ENCODE measurements at regions not wholly inside any gene's neighbourhood (a gene's known extent, or its start where the extent isn't known, plus 50 kb on each side); places are given as distances from the start of the nearest gene placed in this dataset.

GRCh38 chr5:128591598-128592455 lies 53.8 kb upstream of the FBN2 start:
- DNase-seq (ENCODE audit: low spot score): no peak
- intact Hi-C loops (cut with DNase I): no loop called here

GRCh38 chr5:128596071-128596470 lies 58.0 kb upstream of the FBN2 start:
- DNase-seq (ENCODE audit: low spot score): no peak
- intact Hi-C loops (cut with DNase I): no loop called here

DNA sequence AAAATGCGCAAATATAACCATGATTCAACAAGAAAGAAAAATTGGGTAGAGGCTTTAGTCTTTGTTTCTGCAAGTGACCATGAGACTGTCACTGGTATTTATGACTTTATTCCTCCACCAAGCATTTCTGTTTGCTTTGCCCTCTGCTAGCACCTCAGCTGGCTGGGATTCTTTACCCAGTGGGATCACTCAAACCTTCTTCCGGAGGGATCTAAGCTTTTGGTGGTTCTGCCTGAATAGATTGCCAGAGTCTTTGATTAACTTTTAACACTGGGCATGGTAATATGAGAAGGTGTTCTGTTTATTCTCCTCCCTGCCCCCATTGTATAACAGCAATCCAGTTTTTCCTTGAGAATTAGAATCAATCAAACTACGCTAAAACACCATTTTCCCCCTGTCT lies 59.1 kb upstream of the FBN2 start:
- DNase-seq (ENCODE audit: low spot score): no peak
- intact Hi-C loops (cut with DNase I): no loop called here

- DNase-seq (ENCODE audit: low spot score): no peak
- intact Hi-C loops (cut with DNase I): no loop called here
These were observed 75.1 kb upstream of the FBN2 start for GRCh38 chr5:128613128-128613527.

DNA sequence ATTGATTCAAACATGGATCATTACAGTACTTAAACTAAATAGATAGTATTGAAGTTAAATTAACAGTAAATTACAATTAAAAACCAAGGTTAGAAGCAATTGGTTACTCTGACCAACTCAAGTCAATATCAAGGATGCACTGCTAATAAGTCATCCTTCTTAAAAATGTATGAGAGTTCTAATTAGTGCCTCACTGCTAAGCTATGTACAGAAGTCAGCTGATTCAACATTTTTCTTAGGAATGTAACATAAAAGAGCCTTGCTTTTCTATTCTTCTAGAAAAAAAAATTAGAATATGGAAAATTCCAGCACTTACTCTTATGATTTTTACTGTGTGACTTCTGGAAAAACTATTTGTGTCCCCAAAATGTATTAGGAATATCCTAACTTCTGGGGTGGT lies 75.7 kb upstream of the FBN2 start:
- intact Hi-C loops (cut with DNase I): no loop called here

GRCh38 chr5:128615578-128615977 lies 77.5 kb upstream of the FBN2 start:
- intact Hi-C loops (cut with DNase I): no loop called here
- DNase-seq (ENCODE audit: low spot score): no peak

More for the DNA sequence above, 75.7 kb upstream of the FBN2 start:
- no peak for DNase-seq (ENCODE audit: low spot score)

DNA sequence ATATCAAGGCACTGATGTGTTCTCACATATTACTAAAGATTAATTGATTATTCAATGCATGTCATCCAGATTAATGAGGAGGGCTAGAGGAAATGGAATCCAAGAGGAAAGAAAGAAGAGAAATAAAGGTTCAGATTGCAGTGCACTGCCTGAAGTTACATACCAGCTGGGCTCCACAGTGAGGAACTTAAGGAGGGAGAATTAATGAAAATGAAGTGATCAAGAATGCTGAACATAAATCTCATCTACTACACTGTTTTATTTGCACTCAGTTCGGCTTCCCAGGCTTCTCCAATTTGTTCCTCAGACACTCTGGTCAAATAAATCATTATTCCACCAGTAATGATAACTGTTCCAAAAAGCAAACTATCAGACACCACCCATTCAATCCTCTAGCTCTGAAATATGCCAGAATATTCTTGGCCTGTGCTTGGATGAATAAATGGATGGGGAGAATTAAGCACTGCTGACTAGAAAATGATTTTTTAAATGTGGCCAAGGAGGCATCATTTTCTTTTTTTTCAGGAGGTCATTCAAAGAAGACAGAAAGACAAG lies 88.6 kb upstream of the FBN2 start:
- DNase-seq (ENCODE audit: low spot score): no peak
- intact Hi-C loops (cut with DNase I): no loop called here

GRCh38 chr5:128627939-128628338 lies 89.9 kb upstream of the FBN2 start:
- no peak for DNase-seq (ENCODE audit: low spot score)
- intact Hi-C loops (cut with DNase I): no loop called here

- no peak for DNase-seq (ENCODE audit: low spot score)
- intact Hi-C loops (cut with DNase I): no loop called here
These were observed 91.1 kb upstream of the FBN2 start for GRCh38 chr5:128629157-128629556.

GRCh38 chr5:128630121-128630520 lies 92.1 kb upstream of the FBN2 start:
- intact Hi-C loops (cut with DNase I): no loop called here
- no peak for DNase-seq (ENCODE audit: low spot score)

DNA sequence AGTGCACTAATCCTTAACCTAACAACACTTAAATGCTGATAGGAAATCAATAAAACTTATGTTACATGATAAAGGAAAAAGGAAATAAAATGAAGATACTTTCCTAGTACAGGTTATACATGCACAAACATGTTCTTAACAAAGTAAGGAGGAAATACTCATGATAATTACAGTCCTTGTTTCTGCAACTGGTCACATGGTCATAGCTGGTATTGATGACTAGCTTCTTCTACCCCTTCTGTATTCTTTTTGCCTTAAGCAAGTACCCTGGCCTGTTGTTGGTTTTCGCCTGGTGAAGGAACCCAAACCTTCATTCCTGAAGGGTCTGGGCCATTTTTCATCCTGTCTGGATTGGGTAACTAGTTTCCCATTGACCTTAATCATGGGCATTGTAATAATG lies 93.7 kb upstream of the FBN2 start:
- intact Hi-C loops (cut with DNase I): no loop called here
- DNase-seq (ENCODE audit: low spot score): no peak

DNA sequence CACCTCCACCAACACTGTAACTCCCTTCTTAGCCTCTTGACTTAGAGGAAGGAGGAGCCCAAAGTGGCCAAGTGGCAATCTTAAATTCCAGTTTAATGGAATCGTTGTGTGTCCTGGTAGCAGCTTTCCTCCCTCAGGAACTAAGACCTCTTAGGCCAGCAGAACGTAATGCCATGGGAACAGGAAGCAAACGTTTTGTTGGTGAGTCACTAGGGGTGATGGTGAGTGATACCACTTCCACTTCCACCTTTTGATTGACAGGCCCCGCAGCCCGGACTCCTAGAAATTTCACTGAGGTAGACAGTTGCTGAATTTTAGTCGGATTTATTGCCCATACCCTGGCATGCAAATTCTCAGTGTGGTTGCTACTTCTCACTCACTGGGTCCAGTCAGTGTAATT lies 94.2 kb upstream of the FBN2 start:
- no peak for DNase-seq (ENCODE audit: low spot score)
- intact Hi-C loops (cut with DNase I): no loop called here

- no peak for DNase-seq (ENCODE audit: low spot score)
- intact Hi-C loops (cut with DNase I): no loop called here
These were observed 95.9 kb upstream of the FBN2 start for GRCh38 chr5:128633901-128634300.

DNA sequence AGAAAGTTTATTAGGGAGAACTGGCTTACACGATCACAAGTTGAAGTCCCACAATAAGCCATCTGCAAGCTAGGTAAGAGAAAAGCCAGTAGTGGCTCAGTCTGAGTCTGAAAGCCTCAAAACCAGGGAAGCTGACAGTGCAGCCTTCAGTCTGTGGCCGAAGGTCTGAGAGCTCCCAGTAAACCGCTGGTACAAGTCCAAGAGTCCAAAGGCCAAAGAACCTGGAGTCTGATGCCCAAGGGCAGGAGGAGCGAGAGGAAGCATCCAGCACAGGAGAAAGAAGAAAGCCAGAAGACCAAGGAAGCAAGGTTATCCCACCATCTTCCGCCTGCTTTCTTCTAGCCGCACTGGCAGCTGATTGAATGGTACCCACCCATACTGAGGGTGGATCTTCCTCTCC lies 97.3 kb upstream of the FBN2 start:
- no peak for DNase-seq (ENCODE audit: low spot score)
- intact Hi-C loops (cut with DNase I): no loop called here

DNA sequence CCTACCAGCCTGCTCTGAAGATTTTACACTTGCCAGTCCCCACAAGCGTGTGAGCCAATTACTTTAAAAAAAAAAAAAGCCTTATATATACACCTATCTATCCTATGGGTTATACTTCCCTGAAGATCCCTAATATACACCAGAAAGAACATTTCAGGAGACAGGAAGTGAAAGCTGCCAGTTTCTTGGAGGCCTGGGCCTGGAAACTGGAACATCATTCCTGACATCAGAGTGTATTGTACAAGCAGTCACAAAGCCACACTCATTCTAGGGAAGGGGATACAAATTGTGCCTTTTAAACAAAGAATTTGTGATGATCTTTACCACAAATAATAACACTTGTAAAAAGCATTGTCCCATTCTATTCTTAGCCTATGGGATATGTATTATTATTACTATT lies 98.3 kb upstream of the FBN2 start:
- DNase-seq (ENCODE audit: low spot score): no peak
- intact Hi-C loops (cut with DNase I): no loop called here

DNA sequence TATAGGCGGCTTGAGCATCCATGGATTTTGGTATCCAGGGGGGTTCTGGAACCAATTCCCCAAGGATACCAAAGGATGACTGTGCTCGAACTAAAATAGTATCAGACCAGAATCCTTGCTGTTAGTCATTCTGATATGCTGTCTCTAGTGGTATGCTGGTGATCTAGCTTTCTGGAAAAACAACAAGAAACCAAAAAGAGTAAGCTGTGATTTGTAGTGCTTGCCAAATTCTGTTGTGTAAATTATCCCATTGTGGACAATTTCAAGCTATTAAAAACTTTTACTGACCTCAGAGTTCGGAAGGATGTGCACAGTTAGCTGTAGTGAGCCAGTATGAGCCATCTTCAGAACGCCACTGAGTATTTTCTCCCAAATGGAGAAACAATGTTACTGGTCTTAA lies 99.0 kb upstream of the FBN2 start:
- no peak for DNase-seq (ENCODE audit: low spot score)

DNA sequence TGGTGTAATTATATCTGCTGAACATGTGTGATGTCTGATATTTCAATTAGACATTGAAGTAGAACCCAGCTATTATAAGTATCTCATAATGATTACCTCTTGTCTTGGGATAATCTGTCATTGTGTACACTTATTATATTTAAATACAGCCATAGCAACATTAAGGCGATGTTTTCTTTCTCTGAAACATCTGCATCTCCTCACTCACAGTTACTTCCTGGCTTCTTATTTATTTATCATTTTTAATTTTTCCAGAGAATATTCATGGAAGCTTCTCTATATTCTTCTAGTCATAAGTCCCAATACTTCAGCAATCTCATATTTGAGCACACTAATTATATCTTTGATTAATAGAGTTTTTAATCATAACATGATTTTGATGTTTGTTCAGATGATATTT lies 103.8 kb upstream of the FBN2 start:
- intact Hi-C loops (cut with DNase I): no loop called here
- no peak for DNase-seq (ENCODE audit: low spot score)

More for the DNA sequence above, 99.0 kb upstream of the FBN2 start:
- intact Hi-C loops (cut with DNase I): no loop called here

- DNase-seq (ENCODE audit: low spot score): no peak
- intact Hi-C loops (cut with DNase I): no loop called here
These were observed 106.8 kb upstream of the FBN2 start for GRCh38 chr5:128644863-128645262.

DNA sequence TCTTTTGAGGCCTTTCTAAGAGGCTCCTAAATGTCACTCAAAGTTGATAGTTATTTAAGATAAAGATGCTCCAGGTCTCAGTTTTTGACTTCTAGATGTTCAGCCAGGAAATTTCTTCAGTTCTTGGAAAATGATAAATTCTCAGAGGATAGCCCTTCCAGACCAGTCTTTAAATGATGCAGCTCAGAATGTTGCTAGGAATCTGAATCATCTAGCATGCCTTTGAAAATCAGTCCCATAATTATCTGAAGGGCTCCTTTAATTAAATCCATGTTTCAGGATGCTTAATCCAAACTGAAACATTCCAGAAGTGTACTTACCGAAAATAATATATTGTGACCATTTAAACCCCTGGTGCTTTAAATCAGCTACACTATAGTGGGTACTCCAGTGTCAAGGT lies 107.5 kb upstream of the FBN2 start:
- intact Hi-C loops (cut with DNase I): no loop called here
- no peak for DNase-seq (ENCODE audit: low spot score)

- intact Hi-C loops (cut with DNase I): no loop called here
- no peak for DNase-seq (ENCODE audit: low spot score)
These were observed 108.1 kb upstream of the FBN2 start for GRCh38 chr5:128646176-128646575.

DNA sequence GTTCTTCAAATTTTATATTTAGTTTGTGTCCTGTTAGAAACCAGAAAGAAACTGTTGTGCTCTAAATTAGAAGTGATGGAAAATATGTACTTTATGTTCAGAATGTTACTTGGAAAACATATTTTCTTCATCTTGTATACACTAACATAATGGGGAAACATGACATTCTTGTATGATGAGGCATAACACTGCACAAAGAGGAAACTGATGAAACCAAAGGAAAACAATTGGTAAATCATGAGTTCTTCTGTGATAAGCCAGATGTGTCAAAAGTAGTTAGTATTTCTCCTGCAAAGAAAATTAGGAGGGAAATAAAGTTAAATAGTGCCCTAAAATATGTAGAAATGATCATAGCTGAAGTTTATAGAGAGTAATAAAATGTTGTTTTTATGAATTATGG lies 111.1 kb upstream of the FBN2 start:
- intact Hi-C loops (cut with DNase I): no loop called here
- no peak for DNase-seq (ENCODE audit: low spot score)

DNA sequence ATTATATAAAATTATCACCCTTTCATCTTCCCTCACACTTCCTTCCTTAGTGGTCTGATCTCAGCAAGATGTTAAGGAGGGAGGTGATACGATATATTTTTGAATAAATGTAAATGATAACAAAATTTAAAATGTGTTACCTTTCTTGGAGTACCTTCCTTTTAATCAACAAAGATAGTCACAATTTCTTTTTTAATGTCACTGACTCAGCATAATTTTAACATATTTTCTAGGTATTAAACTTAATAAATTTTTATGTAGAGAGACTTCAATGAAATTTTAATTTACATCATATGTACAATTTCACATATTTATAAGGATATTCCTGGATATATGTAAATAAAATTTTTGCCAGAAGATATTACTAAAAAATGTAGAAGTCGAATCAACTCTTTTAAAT lies 125.0 kb upstream of the FBN2 start:
- no peak for DNase-seq (ENCODE audit: low spot score)
- intact Hi-C loops (cut with DNase I): loop anchor here (10.0 kb wide), 1 partner anchor 392 kb away; no protein-coding TSS in a partner anchor

Data from cardiac septum (tissue), 1 donor.